Bronchial epithelial cell (primary cell): ENCODE measurements at regions not wholly inside any gene's neighbourhood (a gene's known extent, or its start where the extent isn't known, plus 50 kb on each side); places are given as distances from the start of the nearest gene placed in this dataset.

Experiments used
- DNase-seq: peaks from one replicate; pipeline ENCODE4 v3.0.0-alpha.2; 2010; ENCODE audit warnings: low read depth
- FAIRE-seq: peaks from 2 replicates; lab custom pipeline; 2011; peaks lifted over from hg19 to GRCh38; lab: Jason Lieb, UNC
- H3K27me3 ChIP-seq: 2 replicates; pipeline ENCODE4 v1.5.1; 2011; ENCODE audit warnings: low read length; ENCODE audit not compliant: control insufficient read depth, insufficient read depth
- H3K36me3 ChIP-seq: 2 replicates; pipeline ENCODE4 v1.5.1; 2011; ENCODE audit warnings: low read length; ENCODE audit not compliant: control insufficient read depth, insufficient read depth
- H3K4me3 ChIP-seq: 2 replicates; pipeline ENCODE4 v1.5.1; 2011; ENCODE audit warnings: mild to moderate bottlenecking, low read depth, low read length, control low read depth
- TF ChIP-seq, protein P1 (sequence below): IDR thresholded peaks from 2 replicates; pipeline ENCODE4 v1.5.1; 2011; ENCODE audit warnings: mild to moderate bottlenecking, moderate library complexity, low read length, control low read depth, inconsistent platforms; ENCODE audit not compliant: insufficient read depth, severe bottlenecking

DNA sequence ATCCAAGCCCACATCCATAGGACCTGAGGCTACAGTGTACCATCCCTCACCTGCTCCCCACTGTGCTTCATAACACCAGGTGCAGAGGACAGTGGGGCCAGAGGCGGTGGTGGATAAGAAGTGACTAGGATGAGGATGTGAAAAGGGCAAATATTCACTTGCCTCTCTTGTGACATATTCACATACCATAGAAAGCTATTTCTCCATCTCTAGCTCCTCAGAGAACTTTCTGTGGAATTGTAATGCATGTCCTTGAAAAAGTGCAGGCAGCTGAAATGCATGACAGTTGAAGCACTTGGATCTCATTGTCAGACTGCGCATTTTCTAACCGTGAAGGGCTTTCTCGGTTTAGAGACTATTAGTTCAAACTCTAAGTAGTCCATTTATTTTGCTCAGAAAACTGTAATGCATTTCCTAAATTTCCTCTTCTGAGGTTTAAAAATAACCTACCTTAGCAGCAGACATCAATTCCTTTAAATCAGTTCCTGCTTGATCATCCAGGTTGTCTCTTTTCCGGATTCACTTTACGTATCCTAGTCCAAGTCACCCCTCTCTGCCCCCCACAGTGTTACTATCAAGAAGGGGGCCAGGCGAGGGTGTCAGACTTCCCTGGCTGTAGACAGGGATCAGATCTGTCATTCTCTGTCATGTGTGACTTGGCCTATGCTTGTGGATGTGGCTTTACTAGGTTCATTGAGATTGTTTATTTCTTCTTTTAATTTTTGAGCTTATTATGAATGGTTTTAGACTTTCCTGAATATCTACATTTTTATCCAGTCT lies 984.0 kb upstream of the TMEM132C start:
- no peaks in the 10 kb centered on the region for H3K27me3 ChIP-seq
- FAIRE-seq, result no peak
- H3K4me3 ChIP-seq, result no peak overlapping the region
- TF ChIP-seq, protein P1, sequence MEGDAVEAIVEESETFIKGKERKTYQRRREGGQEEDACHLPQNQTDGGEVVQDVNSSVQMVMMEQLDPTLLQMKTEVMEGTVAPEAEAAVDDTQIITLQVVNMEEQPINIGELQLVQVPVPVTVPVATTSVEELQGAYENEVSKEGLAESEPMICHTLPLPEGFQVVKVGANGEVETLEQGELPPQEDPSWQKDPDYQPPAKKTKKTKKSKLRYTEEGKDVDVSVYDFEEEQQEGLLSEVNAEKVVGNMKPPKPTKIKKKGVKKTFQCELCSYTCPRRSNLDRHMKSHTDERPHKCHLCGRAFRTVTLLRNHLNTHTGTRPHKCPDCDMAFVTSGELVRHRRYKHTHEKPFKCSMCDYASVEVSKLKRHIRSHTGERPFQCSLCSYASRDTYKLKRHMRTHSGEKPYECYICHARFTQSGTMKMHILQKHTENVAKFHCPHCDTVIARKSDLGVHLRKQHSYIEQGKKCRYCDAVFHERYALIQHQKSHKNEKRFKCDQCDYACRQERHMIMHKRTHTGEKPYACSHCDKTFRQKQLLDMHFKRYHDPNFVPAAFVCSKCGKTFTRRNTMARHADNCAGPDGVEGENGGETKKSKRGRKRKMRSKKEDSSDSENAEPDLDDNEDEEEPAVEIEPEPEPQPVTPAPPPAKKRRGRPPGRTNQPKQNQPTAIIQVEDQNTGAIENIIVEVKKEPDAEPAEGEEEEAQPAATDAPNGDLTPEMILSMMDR, result no peak
- no peak for DNase-seq
- no peaks in the 10 kb centered on the region for H3K36me3 ChIP-seq

- no peak overlapping the region for H3K4me3 ChIP-seq
- TF ChIP-seq, protein P1, result no peak
- no peak for FAIRE-seq
- DNase-seq, result no peak
- no peaks in the 10 kb centered on the region for H3K27me3 ChIP-seq
- no peaks in the 10 kb centered on the region for H3K36me3 ChIP-seq
Observed at GRCh38 chr12:127284021-127284420, 982.9 kb upstream of the TMEM132C start.

- H3K4me3 ChIP-seq, result no peak overlapping the region
- TF ChIP-seq, protein P1, result no peak
- H3K36me3 ChIP-seq, result no peaks in the 10 kb centered on the region
- DNase-seq, result peak; percentile 88
- H3K27me3 ChIP-seq, result no peaks in the 10 kb centered on the region
- no peak for FAIRE-seq
Observed at GRCh38 chr12:127284870-127285431, 982.0 kb upstream of the TMEM132C start.

- H3K4me3 ChIP-seq, result no peak overlapping the region
- H3K27me3 ChIP-seq, result no peaks in the 10 kb centered on the region
- FAIRE-seq (no peak), DNase-seq (no peak)
- TF ChIP-seq, protein P1, result no peak
- no peaks in the 10 kb centered on the region for H3K36me3 ChIP-seq
Observed at GRCh38 chr12:127286281-127286680, 980.7 kb upstream of the TMEM132C start.

DNA sequence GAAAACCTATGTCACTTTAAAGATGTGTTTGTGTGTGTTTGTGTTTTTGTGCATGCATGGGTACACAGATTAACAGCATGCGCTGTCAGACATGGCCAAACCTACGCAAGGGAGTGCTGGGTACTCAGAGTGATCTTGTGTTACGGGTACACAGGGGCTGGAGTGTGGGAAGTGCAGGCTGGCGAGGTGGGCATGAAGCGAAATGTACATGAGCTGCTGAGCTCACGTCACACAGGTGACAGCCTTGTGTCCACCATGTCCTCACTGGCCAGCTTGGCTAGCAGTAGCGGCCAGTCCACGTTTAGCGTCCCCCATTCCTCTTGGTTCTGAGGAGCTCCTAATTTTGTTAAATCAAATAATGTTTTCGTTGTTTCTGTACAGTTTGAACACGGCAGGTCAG lies 979.7 kb upstream of the TMEM132C start:
- TF ChIP-seq, protein P1, result no peak
- Histone ChIP-seq H3K27me3 (no peaks in the 10 kb centered on the region), H3K36me3 (no peaks in the 10 kb centered on the region), H3K4me3 (no peak overlapping the region)
- DNase-seq (no peak), FAIRE-seq (peak; percentile 60)
